Cardiac fibroblast (primary cell): ENCODE measurements at regions not wholly inside any gene's neighbourhood (a gene's known extent, or its start where the extent isn't known, plus 50 kb on each side); places are given as distances from the start of the nearest gene placed in this dataset.

Source experiments
- DNase-seq, 2 donors: peaks; one replicate each; pipeline versions ENCODE4 v3.0.0 to v3.0.0-alpha.2; 2010; ENCODE audit warnings: low read depth in 2 of 2
- H3K4me3 ChIP-seq, 2 donors: replicated peaks in 1 of 2; 1 replicate in 1 of 2; 2 replicates in 1 of 2; pipeline ENCODE4 v1.5.1; 2011; ENCODE audit warnings: low read depth in 2 of 2, low read length in 2 of 2, mild to moderate bottlenecking in 2 of 2, moderate library complexity in 1 of 2
- TF ChIP-seq, protein P1 (sequence below): IDR thresholded peaks from one replicate; pipeline ENCODE4 v1.5.1; 2011; ENCODE audit warnings: low read depth, mild to moderate bottlenecking, low read length, inconsistent platforms

DNA sequence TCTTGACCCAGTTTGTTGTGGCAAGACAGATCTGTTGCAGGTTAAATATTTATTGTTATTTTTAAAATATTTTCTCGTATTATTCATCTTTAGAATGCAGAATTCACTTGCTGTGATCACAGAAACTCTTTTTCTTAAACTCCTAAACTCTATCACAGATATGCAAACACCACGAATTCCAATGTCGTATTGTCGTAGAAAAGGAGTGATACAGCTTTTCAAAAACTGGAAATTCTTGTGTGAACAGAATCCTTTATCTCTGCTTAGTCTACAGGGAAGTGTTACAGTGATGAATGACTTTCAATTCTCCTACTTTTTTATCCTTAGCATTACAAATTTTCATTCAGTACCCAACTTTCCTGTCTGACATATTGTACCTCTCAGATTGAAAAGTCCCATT lies 1329.5 kb upstream of the B3GALT2 start:
- no peak overlapping the region for H3K4me3 ChIP-seq
- no peak for DNase-seq

DNA sequence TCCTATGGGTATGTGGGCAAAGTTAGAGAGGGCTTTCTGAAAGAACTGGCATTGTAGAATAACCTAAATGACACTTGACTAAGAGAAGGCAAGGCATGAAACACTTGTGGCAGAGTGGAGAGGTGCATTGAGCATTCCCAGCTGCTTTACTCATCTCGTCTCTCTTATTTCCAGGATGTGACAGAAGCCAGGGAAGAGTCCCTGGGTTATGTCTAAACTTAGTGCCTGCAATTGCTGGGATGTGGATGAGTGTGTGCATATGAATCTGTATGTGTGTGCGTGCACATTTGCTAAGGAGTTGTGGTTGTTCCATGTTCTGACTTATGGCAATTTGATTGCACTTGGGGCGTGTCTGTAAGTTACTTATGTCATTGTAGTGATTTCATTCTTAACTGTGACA lies 1326.5 kb upstream of the B3GALT2 start:
- H3K4me3 ChIP-seq = no peak overlapping the region
- TF ChIP-seq, protein P1, sequence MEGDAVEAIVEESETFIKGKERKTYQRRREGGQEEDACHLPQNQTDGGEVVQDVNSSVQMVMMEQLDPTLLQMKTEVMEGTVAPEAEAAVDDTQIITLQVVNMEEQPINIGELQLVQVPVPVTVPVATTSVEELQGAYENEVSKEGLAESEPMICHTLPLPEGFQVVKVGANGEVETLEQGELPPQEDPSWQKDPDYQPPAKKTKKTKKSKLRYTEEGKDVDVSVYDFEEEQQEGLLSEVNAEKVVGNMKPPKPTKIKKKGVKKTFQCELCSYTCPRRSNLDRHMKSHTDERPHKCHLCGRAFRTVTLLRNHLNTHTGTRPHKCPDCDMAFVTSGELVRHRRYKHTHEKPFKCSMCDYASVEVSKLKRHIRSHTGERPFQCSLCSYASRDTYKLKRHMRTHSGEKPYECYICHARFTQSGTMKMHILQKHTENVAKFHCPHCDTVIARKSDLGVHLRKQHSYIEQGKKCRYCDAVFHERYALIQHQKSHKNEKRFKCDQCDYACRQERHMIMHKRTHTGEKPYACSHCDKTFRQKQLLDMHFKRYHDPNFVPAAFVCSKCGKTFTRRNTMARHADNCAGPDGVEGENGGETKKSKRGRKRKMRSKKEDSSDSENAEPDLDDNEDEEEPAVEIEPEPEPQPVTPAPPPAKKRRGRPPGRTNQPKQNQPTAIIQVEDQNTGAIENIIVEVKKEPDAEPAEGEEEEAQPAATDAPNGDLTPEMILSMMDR = no peak
- no peak for DNase-seq

More for the DNA sequence above, 1329.5 kb upstream of the B3GALT2 start:
- TF ChIP-seq, protein P1 = no peak

GRCh38 chr1:194512345-194512744 lies 1325.9 kb upstream of the B3GALT2 start:
- TF ChIP-seq, protein P1 = no peak
- no peak for DNase-seq
- H3K4me3 ChIP-seq = no peak overlapping the region

DNA sequence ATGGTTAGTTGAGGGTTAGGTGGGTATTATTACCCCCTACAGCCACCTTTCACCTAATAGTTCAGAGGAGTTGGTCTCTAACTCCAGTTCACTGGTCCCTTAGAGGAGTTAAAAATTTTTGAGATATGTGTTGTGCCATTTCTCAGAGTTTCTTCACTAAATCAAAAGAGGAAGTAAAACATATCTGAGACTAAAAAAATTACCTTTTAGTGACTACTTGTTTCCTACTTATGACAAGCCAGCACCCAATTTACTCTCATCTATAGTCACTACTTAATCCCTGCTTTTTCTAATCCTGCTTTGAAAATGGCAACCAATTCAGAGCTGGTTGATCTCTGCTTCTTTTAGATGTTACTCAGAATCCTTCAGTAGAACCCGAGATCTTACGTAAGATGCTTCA lies 1316.8 kb upstream of the B3GALT2 start:
- H3K4me3 ChIP-seq = no peak overlapping the region
- DNase-seq = no peak
- TF ChIP-seq, protein P1 = no peak

DNA sequence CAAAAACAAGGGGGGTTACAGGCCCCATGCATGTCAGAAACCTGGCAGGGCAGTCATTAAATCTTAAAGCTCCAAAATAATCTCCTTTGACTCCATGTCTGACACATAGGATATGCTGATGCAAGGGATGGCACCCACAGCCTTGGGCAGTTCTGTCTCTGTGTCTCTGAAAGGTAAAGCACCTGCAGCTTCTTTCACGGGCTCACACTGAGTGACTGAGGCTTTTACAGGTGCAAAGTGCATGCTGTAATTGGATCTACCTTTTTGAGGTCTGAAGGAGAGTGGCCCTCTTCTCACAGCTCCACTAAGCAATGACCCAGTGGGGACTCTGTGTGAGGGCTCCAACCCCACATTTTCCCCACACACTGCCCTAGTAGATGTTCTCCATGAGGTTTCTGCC lies 1309.0 kb upstream of the B3GALT2 start:
- TF ChIP-seq, protein P1 = no peak
- no peak overlapping the region for H3K4me3 ChIP-seq
- no peak for DNase-seq

DNA sequence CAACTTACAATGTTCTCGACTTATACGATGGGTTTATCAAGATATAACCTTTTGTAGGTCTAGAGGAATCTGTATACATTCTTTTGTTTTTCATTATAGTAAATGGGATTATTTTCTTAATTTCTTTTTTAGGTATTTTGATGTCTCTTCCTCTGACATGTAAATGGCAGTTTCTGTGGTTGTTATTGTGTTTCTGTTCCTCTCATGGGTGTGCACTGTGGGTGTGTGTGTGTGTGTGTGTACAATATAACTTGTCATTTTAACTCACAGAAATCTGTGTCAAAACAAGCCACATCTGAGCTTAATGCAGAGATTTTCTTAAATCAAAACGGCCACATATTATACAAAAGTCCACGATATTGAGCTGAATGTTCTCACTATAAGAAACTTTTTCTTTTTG lies 1300.8 kb upstream of the B3GALT2 start:
- TF ChIP-seq, protein P1 = no peak
- no peak for DNase-seq
- H3K4me3 ChIP-seq = no peak overlapping the region

GRCh38 chr1:194485432-194485831 lies 1299.0 kb upstream of the B3GALT2 start:
- no peak for DNase-seq
- TF ChIP-seq, protein P1 = no peak
- no peak overlapping the region for H3K4me3 ChIP-seq
